ENCODE measurements at regions not wholly inside any gene's neighbourhood (a gene's known extent, or its start where the extent isn't known, plus 50 kb on each side); places are given as distances from the start of the nearest gene placed in this dataset.

GRCh38 chr14:56733396-56733795 lies 76.9 kb downstream of the OTX2 start:
- Histone ChIP-seq H3K9me3 (ENCODE audit: control insufficient read depth, insufficient read depth, low read length) (no peaks in the 10 kb centered on the region), H3K14ac (replicated peaks; ENCODE audit: low read depth, low read length) (no peak overlapping the region), H4K5ac (ENCODE audit: low read depth, low read length) (no peak overlapping the region), H4K20me1 (ENCODE audit: insufficient read depth, low read length) (no peaks in the 10 kb centered on the region), H3K4ac (ENCODE audit: low read depth, low read length) (no peak overlapping the region), H3K27ac (ENCODE audit: insufficient read depth, low read length) (no peak overlapping the region), H2AK9ac (replicated peaks; ENCODE audit: low read depth, low read length, poor library complexity) (no peak overlapping the region), H2BK20ac (ENCODE audit: low read depth, low read length) (no peak overlapping the region), H3K4me2 (ENCODE audit: low read depth, low read length) (no peak overlapping the region), H2BK5ac (ENCODE audit: low read depth, low read length, poor library complexity, severe bottlenecking) (no peak overlapping the region), H3K56ac (ENCODE audit: extremely low read depth, insufficient read depth, low read length) (no peak overlapping the region), H3K9ac (ENCODE audit: low read depth, low read length) (no peak overlapping the region), H2AK5ac (ENCODE audit: low read depth, low read length) (no peak overlapping the region), H2BK120ac (ENCODE audit: low read depth, low read length) (no peak overlapping the region), H3K4me1 (ENCODE audit: control insufficient read depth, insufficient read depth, low read length) (no peaks in the 10 kb centered on the region), H3K23ac (ENCODE audit: low read depth, low read length) (no peak overlapping the region), H4K91ac (ENCODE audit: insufficient read depth, low read depth, low read length) (no peak overlapping the region), H3K18ac (ENCODE audit: low read depth, low read length) (no peak overlapping the region), H2BK15ac (ENCODE audit: low read depth, low read length) (no peak overlapping the region), H4K8ac (ENCODE audit: low read depth in 2 of 2, low read length in 2 of 2) (no peak overlapping the region), H3K4me3 (ENCODE audit: insufficient read depth, low read depth, low read length) (no peak overlapping the region), H3K9me1 (ENCODE audit: insufficient read depth, low read length) (no peaks in the 10 kb centered on the region), H3K36me3 (ENCODE audit: control insufficient read depth, insufficient read depth, low read length) (no peaks in the 10 kb centered on the region), H2AFZ (replicated peaks; ENCODE audit: low read length, poor library complexity) (no peak overlapping the region), H3K27me3 (ENCODE audit: control insufficient read depth, insufficient read depth, low read length) (peaks cover 2% of the 10 kb centered on the region; the same call in 1 of the 2 replicates), H3K79me1 (ENCODE audit: low read depth in 1 of 2, low read length in 2 of 2) (no peaks in the 10 kb centered on the region)
- in situ Hi-C loops (cut with MboI; ENCODE audit: low sequenced_read_pairs) (no loop called here), dilution Hi-C loops (cut with HindIII; ENCODE audit: low sequenced_read_pairs, unreplicated experiment) (no loop called here), intact Hi-C loops (cut with micrococcal nuclease) (no loop called here)
- DNase-seq (no peak), ATAC-seq (ENCODE audit: low read depth) (no peak)
- 38% methylated on average over 3 of the region's 7 CpGs; no CpG with 5 or more reads in 1 of the 2 experiments for WGBS, 2 experiments (ENCODE audit: extremely low coverage in 2 of 2, insufficient read length in 1 of 2)
- CTCF ChIA-PET: no interaction called here
- no peak for TF ChIP-seq USF2 (IDR thresholded peaks at IDR 0.05; ENCODE audit: low read depth, low read length)
- TF ChIP-seq RCOR1 (IDR thresholded peaks at IDR 0.05; ENCODE audit: insufficient replicate concordance, low read length): no peak
- TF ChIP-seq BHLHE40 (IDR thresholded peaks at IDR 0.05; ENCODE audit: low read depth, low read length): no peak
- TF ChIP-seq RAD21 (IDR thresholded peaks at IDR 0.05; ENCODE audit: low read length): no peak
- TF ChIP-seq SMC3 (IDR thresholded peaks at IDR 0.05; ENCODE audit: low read depth, low read length): no peak
- TF ChIP-seq MXI1 (IDR thresholded peaks at IDR 0.05; ENCODE audit: borderline replicate concordance, low read depth, low read length): no peak
- no peak for TF ChIP-seq POLR2A (IDR thresholded peaks at IDR 0.05; ENCODE audit: low read depth, low read length)
- POLR2A ChIA-PET (ENCODE audit: unreplicated experiment): no interaction called here
- no TSS peak for BruUV-seq (replicated peaks)

Measured in IMR-90 (cell line).